PFSK-1 (cell line): ENCODE measurements at regions not wholly inside any gene's neighbourhood (a gene's known extent, or its start where the extent isn't known, plus 50 kb on each side); places are given as distances from the start of the nearest gene placed in this dataset.

Experiments used
- FOXP2 ChIP-seq: optimal IDR thresholded peaks from 2 replicates; pipeline ENCODE3; 2011; ENCODE audit warnings: borderline replicate concordance, control low read depth, inconsistent platforms; ENCODE audit not compliant: insufficient read depth; ENCODE audit errors: extremely low read length, extremely low read depth
- POLR2AphosphoS5 ChIP-seq: IDR thresholded peaks from 2 replicates; pipeline ENCODE4 v1.6.1; 2012; ENCODE audit warnings: low read depth, mild to moderate bottlenecking, control low read depth, low read length, moderate library complexity
- SIN3A ChIP-seq: IDR thresholded peaks from 2 replicates; pipeline ENCODE4 v1.6.1; 2012; ENCODE audit warnings: mild to moderate bottlenecking, low read length, moderate library complexity, borderline replicate concordance; ENCODE audit not compliant: insufficient read depth
- TAF1 ChIP-seq: IDR thresholded peaks from 2 replicates; pipeline ENCODE4 v1.6.1; 2012; ENCODE audit warnings: low read length, control low read depth, borderline replicate concordance; ENCODE audit not compliant: insufficient read depth
- TF ChIP-seq, protein P1 (sequence below), 2 experiments: IDR thresholded peaks; 2 replicates each; pipeline versions ENCODE4 v1.6.1 to v1.8.0; 2011 to 2012; ENCODE audit warnings: low read depth in 2 of 2, low read length in 2 of 2, control low read depth in 1 of 2, inconsistent platforms in 1 of 2, mild to moderate bottlenecking in 1 of 2, moderate library complexity in 1 of 2; ENCODE audit not compliant: insufficient read depth in 1 of 2

DNA sequence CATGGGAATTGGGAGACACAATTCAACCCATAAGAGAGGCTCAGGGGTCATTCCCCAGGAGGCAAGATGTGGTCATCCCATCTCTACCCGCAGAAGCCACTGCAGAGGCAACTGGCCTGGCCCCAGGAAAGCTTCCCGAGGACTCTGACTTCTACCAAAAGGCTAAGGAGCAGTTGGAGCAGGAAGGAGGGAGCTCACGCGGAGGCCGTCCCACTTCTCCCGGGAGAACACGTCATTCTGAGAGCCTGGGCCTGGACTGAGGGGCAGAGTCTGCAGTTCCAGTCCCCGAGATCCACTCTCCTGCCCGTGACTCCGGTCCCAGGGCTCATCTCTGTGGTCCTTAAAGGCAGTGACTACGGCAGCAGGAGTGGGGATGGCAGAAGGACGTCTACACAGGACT, 69.0 kb upstream of the TAF1B start:
- TF ChIP-seq SIN3A (no peak), POLR2AphosphoS5 (no peak), TAF1 (no peak), FOXP2 (no peak)
- TF ChIP-seq, protein P1, sequence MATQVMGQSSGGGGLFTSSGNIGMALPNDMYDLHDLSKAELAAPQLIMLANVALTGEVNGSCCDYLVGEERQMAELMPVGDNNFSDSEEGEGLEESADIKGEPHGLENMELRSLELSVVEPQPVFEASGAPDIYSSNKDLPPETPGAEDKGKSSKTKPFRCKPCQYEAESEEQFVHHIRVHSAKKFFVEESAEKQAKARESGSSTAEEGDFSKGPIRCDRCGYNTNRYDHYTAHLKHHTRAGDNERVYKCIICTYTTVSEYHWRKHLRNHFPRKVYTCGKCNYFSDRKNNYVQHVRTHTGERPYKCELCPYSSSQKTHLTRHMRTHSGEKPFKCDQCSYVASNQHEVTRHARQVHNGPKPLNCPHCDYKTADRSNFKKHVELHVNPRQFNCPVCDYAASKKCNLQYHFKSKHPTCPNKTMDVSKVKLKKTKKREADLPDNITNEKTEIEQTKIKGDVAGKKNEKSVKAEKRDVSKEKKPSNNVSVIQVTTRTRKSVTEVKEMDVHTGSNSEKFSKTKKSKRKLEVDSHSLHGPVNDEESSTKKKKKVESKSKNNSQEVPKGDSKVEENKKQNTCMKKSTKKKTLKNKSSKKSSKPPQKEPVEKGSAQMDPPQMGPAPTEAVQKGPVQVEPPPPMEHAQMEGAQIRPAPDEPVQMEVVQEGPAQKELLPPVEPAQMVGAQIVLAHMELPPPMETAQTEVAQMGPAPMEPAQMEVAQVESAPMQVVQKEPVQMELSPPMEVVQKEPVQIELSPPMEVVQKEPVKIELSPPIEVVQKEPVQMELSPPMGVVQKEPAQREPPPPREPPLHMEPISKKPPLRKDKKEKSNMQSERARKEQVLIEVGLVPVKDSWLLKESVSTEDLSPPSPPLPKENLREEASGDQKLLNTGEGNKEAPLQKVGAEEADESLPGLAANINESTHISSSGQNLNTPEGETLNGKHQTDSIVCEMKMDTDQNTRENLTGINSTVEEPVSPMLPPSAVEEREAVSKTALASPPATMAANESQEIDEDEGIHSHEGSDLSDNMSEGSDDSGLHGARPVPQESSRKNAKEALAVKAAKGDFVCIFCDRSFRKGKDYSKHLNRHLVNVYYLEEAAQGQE (IDR thresholded peaks at IDR 0.05; ENCODE audit: insufficient read depth in 1 of 2, low read depth in 2 of 2, low read length in 2 of 2), result no peak
